Stimulated activated naive CD4-positive, alpha-beta T cell (primary cell): ENCODE measurements at regions not wholly inside any gene's neighbourhood (a gene's known extent, or its start where the extent isn't known, plus 50 kb on each side); places are given as distances from the start of the nearest gene placed in this dataset.

ENCODE experiments used
- DNase-seq, 6 experiments: peaks; one replicate each; lab custom pipeline; 2025; lab: John Stamatoyannopoulos, UW

- no peak for DNase-seq
Observed at GRCh38 chr2:216914491-216914890, 54.6 kb upstream of the TNP1 start.

- no peak for DNase-seq
Observed at GRCh38 chr2:216911886-216912285, 52.0 kb upstream of the TNP1 start.

- no peak for DNase-seq
Observed at GRCh38 chr2:216911008-216911407, 51.1 kb upstream of the TNP1 start.

GRCh38 chr2:216909541-216910210, 49.8 kb upstream of the TNP1 start:
- no peak for DNase-seq
